Suppressor macrophage treated with lipopolysaccharide for 4 hours (primary cell): ENCODE measurements at regions not wholly inside any gene's neighbourhood (a gene's known extent, or its start where the extent isn't known, plus 50 kb on each side); places are given as distances from the start of the nearest gene placed in this dataset.
"Not testable (repeated sequence)": the region's sequence is repeated elsewhere in the genome, so short reads cannot be mapped to it uniquely, and the experiment has no call there.

Source experiments
- DNase-seq: peaks from one replicate; pipeline ENCODE4 v3.0.0-alpha.2; 2020

DNA sequence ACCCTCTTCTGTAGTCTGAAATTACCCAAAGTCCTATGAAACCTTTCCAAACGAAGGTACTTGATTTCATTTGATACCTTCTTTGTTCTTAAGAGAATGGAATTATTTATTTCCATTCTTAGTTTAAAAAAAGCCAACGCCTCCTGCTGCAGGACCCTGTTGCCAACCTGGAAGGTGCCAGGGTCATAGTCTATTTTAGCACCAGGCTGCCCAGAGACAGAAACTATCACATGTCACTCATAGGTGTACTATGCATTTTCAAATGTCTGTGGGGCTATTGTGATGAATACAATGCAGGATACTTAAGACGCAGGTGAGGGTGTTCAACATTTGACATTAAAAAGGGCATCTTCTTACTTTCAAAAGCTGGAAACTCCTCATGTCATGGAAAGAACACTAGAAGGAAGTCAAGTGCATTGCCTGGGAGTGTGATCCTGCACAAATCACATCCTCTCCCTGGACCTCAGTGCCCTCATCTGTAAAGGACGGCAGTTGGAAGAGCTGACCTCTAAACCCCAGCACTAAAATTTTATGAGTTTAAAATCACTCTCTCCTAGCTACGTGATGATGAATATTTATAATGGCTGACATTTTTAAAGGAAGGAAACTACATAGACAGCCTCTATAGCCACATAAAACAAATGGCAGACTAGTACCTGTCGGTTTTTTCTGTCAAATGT lies 107.3 kb upstream of the SYT6 start:
- no peak for DNase-seq

DNA sequence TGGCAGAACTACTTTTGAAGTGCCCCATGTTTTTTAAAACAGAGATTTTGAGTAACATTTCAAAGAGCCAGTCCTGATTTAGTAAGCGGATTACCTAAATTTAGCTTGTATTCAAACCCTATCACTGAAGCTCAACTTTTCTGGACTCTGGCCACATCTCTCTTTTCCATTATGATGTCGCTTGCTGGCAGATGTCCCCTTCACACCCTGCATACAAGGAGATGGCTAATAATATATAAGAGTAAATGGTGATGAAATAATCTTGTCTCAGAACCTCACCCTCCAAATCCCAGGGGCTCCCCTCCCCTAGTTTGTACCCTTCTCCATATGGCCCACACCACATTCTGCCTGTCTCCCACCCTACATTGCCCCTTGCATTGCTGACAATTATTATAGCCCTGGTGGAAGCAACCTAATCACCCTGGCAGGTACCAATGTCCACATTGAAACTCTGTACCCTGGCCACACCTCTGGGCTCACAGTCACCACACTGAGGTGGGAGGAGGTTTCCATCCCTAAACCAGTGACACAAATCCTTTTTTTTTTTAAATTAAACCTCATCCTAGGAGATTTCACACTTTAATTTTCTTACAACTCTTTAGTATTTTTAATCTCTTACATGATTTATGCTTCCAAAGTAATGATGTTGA lies 106.0 kb upstream of the SYT6 start:
- DNase-seq, result no peak

DNA sequence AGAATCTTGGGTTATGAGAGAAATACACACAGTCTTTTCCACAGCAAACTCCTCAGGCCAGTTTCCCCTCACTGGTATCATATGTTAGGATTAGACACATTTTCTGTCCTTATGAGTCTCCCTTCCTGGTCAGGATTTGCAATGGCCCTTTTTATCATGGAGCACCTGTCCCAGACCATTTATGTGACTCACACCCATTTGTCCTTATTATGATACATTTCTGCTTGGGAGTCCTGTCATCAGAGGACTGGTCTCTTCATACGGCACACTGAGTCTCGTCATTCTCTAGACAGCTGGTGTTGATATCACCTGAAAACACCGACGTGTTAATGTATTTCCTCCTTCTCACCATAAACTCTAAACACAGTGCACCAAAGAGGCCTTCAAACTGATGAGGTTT lies 105.0 kb upstream of the SYT6 start:
- DNase-seq, result no peak

DNA sequence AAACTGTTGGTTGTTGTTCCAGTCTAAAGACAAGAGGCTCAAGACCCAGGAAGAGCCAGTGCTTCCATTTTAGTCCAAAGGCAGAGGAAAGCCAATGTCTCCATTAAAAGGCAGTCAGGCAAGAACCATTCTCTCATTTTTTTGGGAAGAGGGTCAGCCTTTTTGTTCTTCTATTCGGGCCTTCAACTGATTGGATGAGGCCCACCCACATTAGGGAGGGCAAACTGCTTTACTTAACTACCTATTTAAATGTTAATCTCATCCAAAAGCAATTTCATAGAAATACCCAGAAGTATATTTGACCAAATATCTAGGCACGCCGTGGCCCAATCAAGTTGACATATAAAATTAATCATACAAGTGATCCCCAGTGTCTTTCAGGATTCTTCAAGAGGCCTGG lies 104.4 kb upstream of the SYT6 start:
- no peak for DNase-seq

DNA sequence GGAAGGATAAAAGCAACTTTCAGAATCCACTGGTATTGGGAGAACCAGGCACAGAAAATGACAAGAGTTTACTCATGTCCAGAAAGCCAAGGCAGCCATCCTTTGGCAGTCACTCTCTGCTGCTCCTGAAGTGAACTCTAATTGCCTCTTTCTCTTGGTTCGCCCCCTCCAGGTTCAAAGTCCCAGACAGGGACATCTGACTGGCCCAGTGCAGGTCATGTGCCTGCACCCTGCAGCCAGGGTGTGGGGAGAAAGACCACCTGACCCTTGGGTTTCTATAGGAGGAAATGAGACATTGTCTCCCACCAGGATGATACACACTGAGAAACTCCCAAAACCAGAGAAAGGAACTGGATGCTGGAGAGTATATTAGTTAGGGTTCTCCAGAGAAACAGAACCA lies 103.9 kb upstream of the SYT6 start:
- DNase-seq, result no peak

DNA sequence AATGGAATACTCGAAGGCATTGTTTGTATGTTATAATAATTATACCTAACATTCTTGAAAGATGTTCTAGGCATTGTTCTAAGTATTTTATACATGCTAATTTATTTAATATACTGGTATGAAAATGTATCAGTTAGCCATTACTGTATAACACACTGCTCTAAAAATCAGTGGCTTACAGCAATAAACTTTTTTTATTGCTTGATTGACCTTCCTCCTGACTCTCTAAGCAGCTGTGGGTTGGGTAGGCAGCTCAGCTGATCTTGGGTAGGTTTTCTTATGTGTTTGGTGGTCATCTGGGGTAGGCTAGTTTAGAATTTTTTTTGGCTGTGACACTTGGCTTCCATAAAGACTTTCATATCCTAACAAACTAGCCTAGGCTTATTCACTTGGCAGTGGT lies 100.2 kb upstream of the SYT6 start:
- DNase-seq, result no peak

DNA sequence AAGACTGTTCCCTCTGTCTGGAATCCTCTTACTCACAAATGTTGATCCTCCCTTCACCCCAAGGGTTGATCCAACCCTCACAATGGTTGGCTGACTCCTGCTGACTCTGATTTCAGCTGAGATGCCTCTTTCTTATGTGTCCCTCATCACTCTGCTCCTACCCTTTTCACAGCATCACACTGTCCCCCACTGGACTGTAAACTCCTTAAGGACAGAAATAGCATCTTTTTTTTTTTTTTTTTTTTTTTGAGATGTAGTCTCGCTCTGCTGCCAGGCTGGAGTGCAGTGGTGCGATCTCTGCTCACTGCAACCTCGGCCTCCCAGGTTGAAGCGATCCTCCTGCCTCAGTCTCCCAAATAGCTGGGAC lies 97.9 kb upstream of the SYT6 start:
- DNase-seq, result no peak

DNA sequence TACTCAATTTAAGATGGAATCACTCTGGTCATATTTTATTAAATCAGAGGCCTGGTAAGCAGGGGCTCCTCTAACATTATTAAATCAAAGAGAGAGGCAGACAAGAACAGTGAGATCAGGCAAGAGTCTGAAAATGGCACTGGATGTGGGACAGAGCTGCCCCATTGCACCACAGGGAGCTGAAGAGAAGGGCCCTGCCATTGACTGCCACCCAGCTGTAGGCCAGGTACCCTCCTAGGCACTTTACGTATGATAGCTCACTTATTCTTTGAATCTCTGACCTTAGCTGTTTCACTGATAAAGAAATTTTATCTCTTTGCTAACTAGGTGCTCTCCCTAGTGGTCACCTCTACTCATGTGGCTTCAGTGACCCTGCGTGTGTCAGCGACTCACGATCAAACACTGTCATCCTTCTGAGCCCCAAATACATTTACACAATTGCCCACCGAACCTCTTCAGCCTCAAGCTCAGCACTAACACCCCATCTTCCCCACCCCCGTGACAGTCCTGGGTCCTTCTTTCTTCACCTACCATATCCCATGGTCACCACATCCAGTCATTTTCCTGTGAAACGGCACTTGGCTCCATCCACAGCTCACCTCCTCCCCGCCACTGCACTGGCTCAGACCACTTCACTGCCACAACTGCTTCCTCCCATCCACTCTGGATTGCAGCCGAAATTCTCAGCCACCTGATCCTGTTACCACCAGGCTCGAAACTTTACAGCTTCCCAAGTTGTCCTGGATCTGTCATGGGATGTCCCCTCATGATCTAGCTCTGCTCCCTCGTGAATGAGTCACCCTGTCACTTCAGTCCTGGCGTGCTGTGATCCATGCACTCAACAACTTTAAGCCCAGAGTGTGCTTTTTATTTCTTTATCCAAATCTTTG lies 97.3 kb upstream of the SYT6 start:
- no peak for DNase-seq

DNA sequence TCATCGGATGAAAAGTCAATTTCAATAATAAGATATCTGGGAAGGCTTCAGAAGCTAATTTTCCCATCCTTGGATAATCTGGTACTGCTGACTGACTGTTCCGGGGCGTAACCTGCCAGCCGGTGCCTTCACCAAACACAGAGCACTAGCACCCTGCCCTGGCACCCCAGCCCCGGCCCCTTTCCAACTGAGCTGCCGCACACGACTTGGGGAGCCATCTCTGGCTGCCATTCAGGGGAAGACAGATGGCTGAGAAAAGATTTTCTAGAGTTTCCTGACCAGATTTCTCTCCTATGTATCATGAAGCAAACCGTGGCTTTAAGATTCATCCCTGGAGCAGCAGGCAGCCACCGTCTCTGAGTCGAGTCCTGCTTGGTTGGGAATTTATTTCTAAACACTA lies 96.0 kb upstream of the SYT6 start:
- no peak for DNase-seq

DNA sequence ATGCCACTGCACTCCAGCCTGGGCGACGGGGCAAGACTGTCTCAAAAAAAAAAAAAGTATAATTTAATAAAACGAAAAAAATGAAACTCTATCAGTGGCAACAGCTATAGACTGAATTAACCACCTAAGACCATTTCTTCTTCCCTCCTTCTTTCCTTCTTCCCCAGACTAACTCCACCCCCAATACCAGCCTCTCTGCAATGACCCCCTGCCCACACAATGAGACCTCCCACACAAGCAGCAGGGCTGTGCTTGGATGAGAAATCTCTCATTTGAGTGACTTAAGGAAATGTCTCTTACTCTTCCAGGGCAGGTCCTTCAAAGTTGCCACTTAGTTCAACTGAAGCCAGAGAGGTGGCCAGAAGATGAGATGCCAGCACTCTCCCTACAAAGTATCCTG lies 94.5 kb upstream of the SYT6 start:
- DNase-seq, result no peak

DNA sequence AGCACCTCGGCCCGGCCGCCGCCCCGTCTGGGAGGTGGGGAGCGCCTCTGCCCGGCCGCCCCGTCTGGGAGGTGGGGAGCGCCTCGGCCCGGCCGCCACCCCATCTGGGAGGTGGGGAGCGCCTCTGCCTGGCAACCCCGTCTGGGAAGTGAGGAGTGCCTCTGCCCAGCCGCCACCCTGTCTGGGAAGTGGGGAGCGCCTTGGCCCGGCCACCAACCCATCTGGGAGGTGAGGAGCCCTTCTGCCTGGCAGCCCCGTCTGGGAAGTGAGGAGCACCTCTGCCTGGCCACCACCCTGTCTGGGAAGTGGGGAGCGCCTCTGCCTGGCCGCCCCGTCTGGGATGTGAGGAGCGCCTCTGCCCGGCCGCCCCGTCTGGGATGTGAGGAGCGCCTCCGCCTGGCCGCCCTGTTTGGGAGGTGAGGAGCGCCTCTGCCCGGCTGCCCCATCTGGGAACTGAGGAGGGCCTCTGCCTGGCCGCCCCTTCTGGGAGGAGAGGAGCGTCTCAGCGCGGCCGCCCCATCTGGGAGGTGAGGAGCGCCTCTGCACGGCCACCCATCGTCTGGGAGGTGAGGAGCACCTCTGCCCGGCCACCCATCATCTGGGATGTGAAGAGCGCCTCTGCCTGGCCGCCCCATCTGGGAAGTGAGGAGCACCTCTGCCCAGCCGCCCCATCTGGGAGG lies 89.0 kb upstream of the SYT6 start:
- not testable (repeated sequence) for DNase-seq

DNA sequence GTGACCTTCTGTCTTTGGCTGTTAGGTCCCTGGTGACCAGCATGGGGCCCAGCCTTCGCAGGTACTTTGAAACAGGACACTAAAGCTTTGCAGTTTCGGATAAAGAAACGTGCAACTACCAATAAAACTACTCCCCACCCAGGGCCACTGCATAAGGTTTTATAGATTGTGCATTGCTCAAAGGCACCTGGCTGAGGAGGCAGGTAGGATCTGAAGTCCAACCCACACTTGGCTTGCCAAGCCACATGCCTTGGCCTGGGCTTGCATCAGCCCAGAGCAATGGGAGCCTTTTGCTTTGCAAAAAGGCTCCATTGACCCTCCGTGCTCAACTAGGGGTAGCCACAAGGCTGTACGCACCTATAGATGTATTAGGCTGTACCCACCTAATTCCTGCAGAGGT lies 84.4 kb upstream of the SYT6 start:
- no peak for DNase-seq

DNA sequence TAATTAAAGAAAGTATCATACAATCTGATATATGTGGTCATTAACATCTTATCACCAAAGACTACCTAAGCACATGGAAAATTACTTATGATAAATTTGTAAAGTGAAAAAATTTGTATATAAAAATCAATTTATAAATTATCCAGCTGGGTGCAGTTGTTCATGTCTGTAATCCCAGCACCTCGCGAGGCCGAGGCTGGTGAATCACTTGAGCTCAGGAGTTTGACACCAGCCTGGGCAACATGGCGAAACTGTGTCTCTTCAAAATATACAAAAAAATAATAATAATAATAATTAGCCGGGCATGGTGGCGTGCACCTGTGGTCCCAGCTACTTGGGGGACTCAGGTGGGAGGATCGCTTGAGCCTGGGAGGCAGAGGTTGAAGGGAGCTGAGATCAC lies 82.8 kb upstream of the SYT6 start:
- no peak for DNase-seq

DNA sequence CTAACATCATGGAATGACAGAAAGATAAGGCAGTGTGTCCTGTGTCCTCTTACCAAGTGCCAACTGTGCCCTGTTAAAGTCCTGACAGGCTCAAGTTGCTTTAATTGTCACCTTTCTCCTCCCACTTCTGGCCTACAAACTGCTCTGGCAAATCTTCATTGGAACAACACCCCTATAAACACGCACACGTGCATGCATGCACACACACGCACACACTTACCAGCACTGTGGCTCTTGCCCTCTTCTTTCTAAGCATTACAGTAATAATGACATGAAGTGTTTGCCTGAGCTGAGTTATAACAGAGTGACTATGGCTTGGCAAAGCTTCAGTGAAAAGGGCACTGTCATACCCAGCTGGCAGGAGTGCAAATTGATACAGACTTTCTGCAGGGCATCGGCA lies 82.3 kb upstream of the SYT6 start:
- no peak for DNase-seq

DNA sequence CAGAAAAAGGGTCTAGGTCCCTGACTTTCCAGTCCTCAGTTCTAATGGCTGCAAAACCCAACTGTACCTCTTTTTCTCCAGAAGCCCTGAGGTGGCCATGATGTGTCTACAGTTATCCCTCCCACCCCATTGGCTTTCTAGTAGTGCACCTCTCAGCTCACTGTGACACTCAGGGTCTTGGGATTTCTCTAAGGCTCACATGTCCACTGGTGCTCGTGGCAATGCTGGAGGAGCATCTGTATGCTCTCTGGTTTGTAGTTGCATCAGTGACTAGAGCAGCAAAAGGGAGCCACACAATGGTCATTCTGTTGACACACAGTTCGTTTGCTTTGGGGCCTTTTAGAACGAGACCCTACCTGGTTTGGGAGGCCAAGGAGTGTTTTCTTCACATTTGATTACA lies 81.6 kb upstream of the SYT6 start:
- DNase-seq, result no peak

DNA sequence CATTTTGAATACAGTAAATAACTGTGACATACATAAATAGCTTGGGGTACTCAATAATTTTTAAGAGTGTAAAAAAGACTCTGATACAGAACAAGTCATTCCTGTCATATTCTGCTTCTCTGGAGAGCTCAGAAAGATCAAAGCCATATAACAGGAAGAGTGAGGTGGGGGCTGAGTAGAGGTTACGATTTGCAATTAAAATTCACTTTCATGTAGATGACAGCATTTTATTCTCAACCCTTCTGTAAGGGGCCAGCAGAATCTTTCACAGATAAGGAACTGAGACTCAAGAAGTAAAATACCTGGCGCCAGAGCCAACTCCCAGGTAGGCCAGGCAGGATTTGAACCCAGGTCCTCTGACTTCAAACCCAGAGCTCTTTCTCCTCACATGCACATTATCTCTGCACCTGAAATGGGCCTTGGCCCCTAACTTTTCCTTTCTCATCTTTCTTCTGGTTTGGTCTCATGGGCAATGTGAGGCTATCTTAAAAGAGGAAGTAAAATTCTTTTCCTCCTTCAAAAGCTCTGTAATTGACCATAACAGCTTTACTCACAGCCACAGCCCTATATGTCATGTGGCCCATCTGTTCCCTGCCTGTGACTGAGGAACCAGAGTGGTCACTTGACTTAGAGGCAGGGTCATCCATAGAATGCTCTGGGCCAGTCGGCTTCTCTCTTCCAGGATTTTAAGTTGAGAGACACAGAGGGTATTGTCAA lies 80.9 kb upstream of the SYT6 start:
- DNase-seq, result peak; percentile 81

DNA sequence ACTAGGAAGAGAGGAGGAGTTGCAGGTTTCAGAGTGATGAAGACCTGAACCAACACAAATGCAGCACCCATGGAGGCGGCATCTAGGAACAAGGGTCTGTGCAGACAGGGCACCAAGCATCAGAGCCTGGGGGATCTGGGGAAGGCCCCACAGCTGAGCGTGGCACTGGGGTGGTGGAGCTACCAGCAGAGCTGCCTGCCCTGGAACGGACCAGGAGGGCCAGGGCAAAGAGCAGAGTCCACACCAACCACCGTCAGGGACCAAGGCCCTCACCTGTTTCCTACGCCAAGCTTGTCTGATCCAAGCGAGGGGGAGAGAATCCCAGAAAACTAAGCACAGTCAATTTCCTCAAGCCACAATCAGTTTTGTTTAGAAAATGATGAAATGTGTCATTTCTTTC lies 79.0 kb upstream of the SYT6 start:
- DNase-seq, result no peak

DNA sequence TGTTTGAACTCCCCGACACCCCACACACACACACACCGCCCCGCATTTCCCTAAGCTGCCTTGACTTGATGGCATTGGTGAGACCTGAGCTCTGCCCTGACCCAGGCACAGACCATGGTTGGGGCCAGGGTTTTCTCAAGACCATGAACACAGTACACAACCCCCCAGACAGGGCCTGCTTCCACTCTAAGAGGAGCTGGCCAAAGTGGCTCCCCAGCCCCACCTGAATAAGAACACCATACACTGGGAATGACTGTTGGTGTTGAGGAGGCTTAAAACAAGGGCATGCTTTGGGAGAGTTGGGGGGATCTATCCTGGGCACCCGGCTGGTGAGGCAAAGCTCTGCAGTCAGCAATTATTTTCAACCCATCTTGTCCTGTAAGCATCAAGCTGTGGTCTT lies 77.6 kb upstream of the SYT6 start:
- DNase-seq, result no peak

DNA sequence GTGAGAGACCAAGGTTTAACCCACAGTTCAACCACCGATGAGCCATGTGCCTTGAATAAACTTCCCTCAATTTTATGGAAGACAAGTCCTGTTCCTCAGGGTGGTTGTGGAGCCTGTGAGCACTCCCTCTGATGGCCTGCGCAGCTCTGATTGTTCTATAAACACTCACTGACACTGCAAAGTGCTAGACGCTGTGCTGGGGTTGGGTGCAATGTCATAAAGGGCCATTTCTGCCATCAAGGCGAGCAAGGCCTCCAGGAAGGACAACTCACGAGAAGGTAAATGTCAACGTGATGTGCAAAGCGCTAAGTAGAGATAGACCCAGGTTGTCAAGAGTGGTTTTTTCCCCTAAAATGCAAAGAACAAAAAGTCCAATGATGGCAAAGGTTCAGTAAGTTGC lies 75.7 kb upstream of the SYT6 start:
- no peak for DNase-seq

DNA sequence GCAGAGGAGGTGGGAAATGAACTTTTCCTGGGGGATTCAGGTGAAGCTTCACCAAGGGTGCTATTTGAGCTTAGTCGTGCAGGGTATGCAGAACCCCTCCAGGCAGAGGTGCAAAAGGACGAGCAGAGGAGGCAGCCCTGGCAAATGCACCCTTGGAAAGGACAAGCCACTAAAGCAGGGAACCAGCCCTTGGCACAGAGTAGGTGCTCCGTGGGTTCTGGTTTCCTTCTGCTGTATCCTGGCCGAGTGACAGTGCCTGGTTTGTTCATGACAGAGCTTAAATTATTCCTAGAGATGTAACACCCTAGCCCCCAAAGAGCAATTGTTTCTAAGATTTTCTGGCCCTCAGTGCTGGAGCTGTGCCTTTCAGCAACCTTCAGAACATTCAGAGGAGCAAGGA lies 73.4 kb upstream of the SYT6 start:
- DNase-seq, result no peak

DNA sequence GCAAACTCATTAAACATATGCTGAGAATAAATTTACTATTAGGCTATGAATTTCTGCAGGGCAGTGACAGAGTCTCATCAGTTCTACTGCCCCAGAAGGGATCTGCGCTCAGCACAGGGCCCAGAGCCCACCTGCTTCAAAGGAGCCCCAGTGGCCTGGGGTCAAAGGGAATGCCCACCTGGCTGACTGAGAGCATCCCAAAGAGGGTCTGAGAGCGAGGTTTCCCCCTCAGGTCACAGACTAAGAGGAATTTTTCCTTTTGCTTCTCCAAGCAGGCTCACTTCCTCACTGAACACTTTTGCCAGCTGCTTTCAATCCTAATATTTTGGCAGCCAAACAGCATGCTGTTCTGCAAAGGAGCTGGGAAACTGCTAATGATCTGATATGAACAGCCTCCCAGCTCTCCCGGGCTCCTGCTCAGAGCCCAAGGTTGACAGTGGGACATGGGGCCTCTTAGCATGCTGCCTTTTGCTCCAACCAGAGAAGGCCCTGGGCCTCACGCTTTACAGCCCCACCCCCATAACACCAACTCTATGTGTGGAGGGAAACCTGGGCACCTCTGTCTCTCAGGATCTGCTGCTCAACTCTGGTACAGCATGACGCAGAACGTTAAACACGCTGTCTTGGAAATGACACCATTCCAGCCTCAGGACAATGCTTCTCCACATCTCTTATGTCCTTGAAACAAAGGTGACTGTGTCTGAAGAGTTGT lies 70.7 kb upstream of the SYT6 start:
- no peak for DNase-seq

DNA sequence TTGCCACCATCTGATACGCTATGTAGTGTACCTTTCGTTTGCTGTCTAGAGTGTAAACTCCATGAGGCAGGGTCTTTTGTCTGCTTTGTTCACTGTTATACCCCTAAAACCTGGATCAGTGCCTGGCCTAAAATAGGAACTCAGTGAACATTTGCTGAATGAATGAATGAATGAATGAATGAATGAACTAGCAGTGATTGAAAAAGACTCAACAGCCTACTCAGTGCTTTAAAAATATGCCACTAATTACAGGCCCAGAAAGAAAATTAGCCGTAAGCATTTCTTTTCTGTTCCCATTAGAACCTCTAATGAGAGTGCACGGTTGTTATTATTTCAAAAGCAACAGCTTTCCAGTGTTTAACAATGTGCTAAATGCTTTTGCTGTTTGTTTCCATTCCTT lies 69.3 kb upstream of the SYT6 start:
- no peak for DNase-seq
